Liver (tissue), 8 donors: ENCODE measurements at regions not wholly inside any gene's neighbourhood (a gene's known extent, or its start where the extent isn't known, plus 50 kb on each side); places are given as distances from the start of the nearest gene placed in this dataset.
A peak's percentile ranks its signal among the peaks of the same experiment; 100 is the strongest.

ENCODE experiments used
- DNase-seq: peaks from one replicate; pipeline ENCODE4 v3.0.0-alpha.2; 2017; ENCODE audit warnings: low spot score
- H3K27ac ChIP-seq, 2 donors: one replicate each; pipeline ENCODE4 v1.7.0; 2013; ENCODE audit warnings: inconsistent platforms in 2 of 2, low read length in 2 of 2, control low read depth in 1 of 2, low read depth in 1 of 2, mild to moderate bottlenecking in 1 of 2
- H3K27me3 ChIP-seq, 4 donors: one replicate each; pipeline versions ENCODE4 v1.6.1 to v1.7.0; 2013; ENCODE audit warnings: low read length in 3 of 4, inconsistent platforms in 1 of 4, mild to moderate bottlenecking in 1 of 4, moderate library complexity in 1 of 4; ENCODE audit not compliant: control insufficient read depth in 4 of 4, insufficient read depth in 4 of 4
- H3K36me3 ChIP-seq, 4 donors: one replicate each; pipeline versions ENCODE4 v1.6.1 to v1.7.0; 2013; ENCODE audit warnings: low read length in 3 of 4, mild to moderate bottlenecking in 3 of 4, low read depth in 1 of 4, moderate library complexity in 1 of 4; ENCODE audit not compliant: control insufficient read depth in 4 of 4, insufficient read depth in 3 of 4
- H3K4me1 ChIP-seq, 4 donors: one replicate each; pipeline versions ENCODE4 v1.6.1 to v1.7.0; 2013; ENCODE audit warnings: low read length in 3 of 4, mild to moderate bottlenecking in 3 of 4, moderate library complexity in 1 of 4; ENCODE audit not compliant: control insufficient read depth in 4 of 4, insufficient read depth in 4 of 4
- H3K4me3 ChIP-seq, 3 donors: one replicate each; pipeline versions ENCODE4 v1.6.1 to v1.7.0; 2013; ENCODE audit warnings: low read length in 3 of 3, control low read depth in 1 of 3, low read depth in 1 of 3, mild to moderate bottlenecking in 1 of 3
- H3K9ac ChIP-seq, 2 donors: one replicate each; pipeline ENCODE4 v1.7.0; 2013; ENCODE audit warnings: low read length in 2 of 2, mild to moderate bottlenecking in 2 of 2, moderate library complexity in 2 of 2, control low read depth in 1 of 2, low read depth in 1 of 2
- H3K9me3 ChIP-seq, 4 donors: one replicate each; pipeline versions ENCODE4 v1.6.1 to v1.7.0; 2013; ENCODE audit warnings: low read length in 3 of 4; ENCODE audit not compliant: control insufficient read depth in 4 of 4
- FOXA2 ChIP-seq: IDR thresholded peaks from 2 replicates; pipeline ENCODE4 v1.6.1; 2016; ENCODE audit warnings: antibody characterized with exemption
- GABPA ChIP-seq, 2 donors: IDR thresholded peaks in 1 of 2; conservative IDR thresholded peaks in 1 of 2; 2 replicates each; pipeline ENCODE4 v1.6.1; 2016; ENCODE audit warnings: antibody characterized with exemption in 2 of 2, mild to moderate bottlenecking in 1 of 2, moderate library complexity in 1 of 2
- HNF4A ChIP-seq, 2 donors: conservative IDR thresholded peaks; 2 replicates each; pipeline ENCODE4 v1.6.1; 2016; ENCODE audit warnings: antibody characterized with exemption in 2 of 2, mild to moderate bottlenecking in 2 of 2
- NR2F2 ChIP-seq: IDR thresholded peaks from 2 replicates; pipeline ENCODE4 v1.6.1; 2016; ENCODE audit warnings: antibody characterized with exemption
- REST ChIP-seq: IDR thresholded peaks from 2 replicates; pipeline ENCODE4 v1.6.1; 2016; ENCODE audit warnings: antibody characterized with exemption, mild to moderate bottlenecking
- RXRA ChIP-seq, 2 donors: IDR thresholded peaks; 2 replicates each; pipeline ENCODE4 v1.6.1; 2017 to 2018; ENCODE audit warnings: antibody characterized with exemption in 2 of 2, mild to moderate bottlenecking in 1 of 2
- YY1 ChIP-seq: IDR thresholded peaks from 2 replicates; pipeline ENCODE4 v1.6.1; 2016; ENCODE audit warnings: antibody characterized with exemption, mild to moderate bottlenecking
- WGBS: extraction: QIAGEN DNeasy Blood & Tissue Kit; methylation state at CpG from one replicate; pipeline ENCODE4 v1.1.7; 2013; 5-methylcytosine and 5-hydroxymethylcytosine counted together
- TF ChIP-seq, protein P1 (sequence below): fragments of 150-350 bp; IDR thresholded peaks from 2 replicates; pipeline ENCODE4 v1.5.1; 2017; ENCODE audit warnings: improper control_type of control experiment, low read depth, low read length; ENCODE audit not compliant: missing input control
- TF ChIP-seq, protein P2 (sequence below): IDR thresholded peaks from 2 replicates; pipeline ENCODE4 v1.6.1; 2016; ENCODE audit warnings: antibody characterized with exemption
- donor health status: healthy.
- donor health status: healthy.
- donor health status: healthy.
- donor health status: healthy.
- donor health status: healthy.

DNA sequence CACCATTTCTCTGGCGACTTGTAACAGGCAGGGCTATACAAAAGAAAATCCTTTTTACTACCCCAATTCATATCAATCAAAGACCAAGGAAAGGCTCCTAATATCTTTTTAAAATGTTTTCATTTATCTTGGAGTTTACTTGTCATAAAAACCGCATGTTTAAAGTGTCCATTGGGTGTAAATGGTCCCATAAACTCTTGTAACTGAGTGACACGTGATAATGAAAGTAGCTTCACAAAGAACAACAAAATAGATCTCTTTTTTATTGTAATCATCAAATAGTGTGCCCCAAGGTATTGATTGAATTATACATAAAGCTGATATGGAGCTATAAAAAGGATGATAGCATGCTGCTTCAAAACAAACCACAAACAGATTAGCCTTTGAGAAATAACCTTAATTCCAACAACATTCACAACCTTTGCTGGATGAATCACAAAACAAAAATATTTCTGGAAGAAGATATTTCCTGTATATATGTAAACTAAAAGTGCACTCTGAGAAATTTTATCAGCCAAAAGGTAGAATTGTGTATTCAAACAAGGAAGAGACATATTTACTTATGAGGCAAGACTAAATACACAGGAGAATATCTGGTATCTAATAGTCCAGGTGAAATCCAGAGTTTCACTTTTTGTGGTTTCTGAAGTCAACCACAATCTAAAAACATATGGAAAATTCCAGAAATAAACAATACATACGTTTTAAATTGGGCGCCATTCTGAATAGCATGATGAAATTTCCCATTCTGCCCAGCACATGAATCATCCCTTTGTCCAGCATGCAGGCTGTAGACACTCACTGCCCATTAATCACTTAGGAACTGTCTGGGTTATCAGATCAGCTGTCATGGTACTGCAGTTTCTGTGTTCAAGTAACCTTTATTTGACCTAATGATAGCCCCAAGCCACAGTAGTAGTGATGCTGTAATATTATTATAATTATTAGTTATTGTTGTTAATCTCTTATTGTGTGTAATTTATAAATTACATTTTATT is 237.5 kb downstream of the PIK3C3 start:
- H3K4me1 ChIP-seq, result no peaks in the 10 kb centered on the region
- H3K4me3 ChIP-seq, result no peak overlapping the region
- H3K27me3 ChIP-seq, result no peaks in the 10 kb centered on the region
- WGBS, result 69% methylated on average over 5 of the region's 5 CpGs
- DNase-seq, result no peak
- H3K27ac ChIP-seq, result no peak overlapping the region
- TF ChIP-seq FOXA2, result peak; percentile 31
- TF ChIP-seq, protein P1, sequence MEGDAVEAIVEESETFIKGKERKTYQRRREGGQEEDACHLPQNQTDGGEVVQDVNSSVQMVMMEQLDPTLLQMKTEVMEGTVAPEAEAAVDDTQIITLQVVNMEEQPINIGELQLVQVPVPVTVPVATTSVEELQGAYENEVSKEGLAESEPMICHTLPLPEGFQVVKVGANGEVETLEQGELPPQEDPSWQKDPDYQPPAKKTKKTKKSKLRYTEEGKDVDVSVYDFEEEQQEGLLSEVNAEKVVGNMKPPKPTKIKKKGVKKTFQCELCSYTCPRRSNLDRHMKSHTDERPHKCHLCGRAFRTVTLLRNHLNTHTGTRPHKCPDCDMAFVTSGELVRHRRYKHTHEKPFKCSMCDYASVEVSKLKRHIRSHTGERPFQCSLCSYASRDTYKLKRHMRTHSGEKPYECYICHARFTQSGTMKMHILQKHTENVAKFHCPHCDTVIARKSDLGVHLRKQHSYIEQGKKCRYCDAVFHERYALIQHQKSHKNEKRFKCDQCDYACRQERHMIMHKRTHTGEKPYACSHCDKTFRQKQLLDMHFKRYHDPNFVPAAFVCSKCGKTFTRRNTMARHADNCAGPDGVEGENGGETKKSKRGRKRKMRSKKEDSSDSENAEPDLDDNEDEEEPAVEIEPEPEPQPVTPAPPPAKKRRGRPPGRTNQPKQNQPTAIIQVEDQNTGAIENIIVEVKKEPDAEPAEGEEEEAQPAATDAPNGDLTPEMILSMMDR, result no peak
- H3K36me3 ChIP-seq, result peaks cover 0 to 8% (median 0%) of the 10 kb centered on the region in 4 donors
- no peak overlapping the region for H3K9ac ChIP-seq
- peaks cover 0 to 3% (median 0%) of the 10 kb centered on the region in 4 donors for H3K9me3 ChIP-seq

DNA sequence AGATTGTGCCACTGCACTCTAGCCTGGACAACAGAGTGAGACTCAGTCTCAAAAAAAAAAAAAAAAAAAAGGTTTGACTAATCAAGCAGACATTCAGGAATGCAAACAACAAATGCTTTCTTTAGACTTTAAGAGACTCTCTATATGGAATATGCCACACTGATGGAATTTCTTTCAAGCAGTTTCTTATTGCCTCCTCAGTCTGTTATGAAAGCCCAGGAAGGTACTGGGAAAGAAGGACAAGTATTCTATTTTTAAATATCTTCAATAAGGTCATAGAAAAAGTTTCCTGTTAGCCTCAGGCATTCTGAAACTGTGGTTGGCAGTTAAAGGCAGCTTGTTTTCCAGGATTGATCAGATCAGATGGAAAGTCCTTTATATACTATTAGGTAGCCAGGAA is 241.6 kb downstream of the PIK3C3 start:
- no peak overlapping the region for H3K27ac ChIP-seq
- H3K4me1 ChIP-seq, result no peaks in the 10 kb centered on the region
- no peak overlapping the region for H3K4me3 ChIP-seq
- no peak for DNase-seq
- no peaks in the 10 kb centered on the region for H3K36me3 ChIP-seq
- TF ChIP-seq REST (no peak), FOXA2 (no peak), YY1 (no peak), GABPA (IDR thresholded peaks at IDR 0.05 in 1 of 2, conservative IDR thresholded peaks at IDR 0.05 in 1 of 2) (no peak), RXRA (IDR thresholded peaks at IDR 0.05) (no peak), NR2F2 (no peak), HNF4A (conservative IDR thresholded peaks at IDR 0.05) (no peak)
- TF ChIP-seq, protein P2, sequence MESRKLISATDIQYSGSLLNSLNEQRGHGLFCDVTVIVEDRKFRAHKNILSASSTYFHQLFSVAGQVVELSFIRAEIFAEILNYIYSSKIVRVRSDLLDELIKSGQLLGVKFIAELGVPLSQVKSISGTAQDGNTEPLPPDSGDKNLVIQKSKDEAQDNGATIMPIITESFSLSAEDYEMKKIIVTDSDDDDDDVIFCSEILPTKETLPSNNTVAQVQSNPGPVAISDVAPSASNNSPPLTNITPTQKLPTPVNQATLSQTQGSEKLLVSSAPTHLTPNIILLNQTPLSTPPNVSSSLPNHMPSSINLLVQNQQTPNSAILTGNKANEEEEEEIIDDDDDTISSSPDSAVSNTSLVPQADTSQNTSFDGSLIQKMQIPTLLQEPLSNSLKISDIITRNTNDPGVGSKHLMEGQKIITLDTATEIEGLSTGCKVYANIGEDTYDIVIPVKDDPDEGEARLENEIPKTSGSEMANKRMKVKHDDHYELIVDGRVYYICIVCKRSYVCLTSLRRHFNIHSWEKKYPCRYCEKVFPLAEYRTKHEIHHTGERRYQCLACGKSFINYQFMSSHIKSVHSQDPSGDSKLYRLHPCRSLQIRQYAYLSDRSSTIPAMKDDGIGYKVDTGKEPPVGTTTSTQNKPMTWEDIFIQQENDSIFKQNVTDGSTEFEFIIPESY, result no peak
- TF ChIP-seq, protein P1, result no peak
- H3K27me3 ChIP-seq, result no peaks in the 10 kb centered on the region
- H3K9me3 ChIP-seq, result no peaks in the 10 kb centered on the region
- no peak overlapping the region for H3K9ac ChIP-seq
